HPDE6-E6E7 (cell line): ENCODE measurements at regions not wholly inside any gene's neighbourhood (a gene's known extent, or its start where the extent isn't known, plus 50 kb on each side); places are given as distances from the start of the nearest gene placed in this dataset.
A peak's percentile ranks its signal among the peaks of the same experiment; 100 is the strongest.
"Not testable (repeated sequence)": the region's sequence is repeated elsewhere in the genome, so short reads cannot be mapped to it uniquely, and the experiment has no call there.

ENCODE experiments used
- DNase-seq: peaks from one replicate; pipeline ENCODE4 v3.0.0; 2011; ENCODE audit warnings: missing footprints; ENCODE audit errors: extremely low spot score

DNA sequence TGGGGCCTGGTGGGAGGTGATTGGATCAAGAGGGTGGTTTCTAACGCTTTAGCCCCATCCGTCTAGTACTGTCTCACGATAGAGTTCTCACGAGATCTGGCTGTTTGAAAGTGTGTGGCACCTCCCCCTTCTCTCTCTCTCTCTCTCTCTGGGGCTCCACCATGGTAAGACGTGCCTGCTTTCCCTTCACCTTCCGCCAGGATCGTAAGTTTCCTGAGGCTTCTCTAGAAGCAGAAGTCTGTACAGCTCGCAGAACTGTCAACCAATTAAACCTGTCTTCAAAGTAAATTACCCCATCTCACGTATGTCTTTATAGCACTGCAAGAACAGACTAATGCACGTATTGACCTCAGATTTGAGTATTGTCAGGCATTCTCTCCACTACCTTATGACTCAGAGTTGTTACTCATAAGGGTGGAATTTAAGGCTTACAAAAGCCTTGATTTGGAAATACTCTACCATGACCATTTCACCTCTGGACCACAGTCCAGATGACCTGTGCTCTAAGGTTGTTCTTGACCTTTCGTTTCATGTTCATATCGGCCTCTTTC, 99.5 kb upstream of the AGAP1 start:
- peak; percentile 68 for DNase-seq

DNA sequence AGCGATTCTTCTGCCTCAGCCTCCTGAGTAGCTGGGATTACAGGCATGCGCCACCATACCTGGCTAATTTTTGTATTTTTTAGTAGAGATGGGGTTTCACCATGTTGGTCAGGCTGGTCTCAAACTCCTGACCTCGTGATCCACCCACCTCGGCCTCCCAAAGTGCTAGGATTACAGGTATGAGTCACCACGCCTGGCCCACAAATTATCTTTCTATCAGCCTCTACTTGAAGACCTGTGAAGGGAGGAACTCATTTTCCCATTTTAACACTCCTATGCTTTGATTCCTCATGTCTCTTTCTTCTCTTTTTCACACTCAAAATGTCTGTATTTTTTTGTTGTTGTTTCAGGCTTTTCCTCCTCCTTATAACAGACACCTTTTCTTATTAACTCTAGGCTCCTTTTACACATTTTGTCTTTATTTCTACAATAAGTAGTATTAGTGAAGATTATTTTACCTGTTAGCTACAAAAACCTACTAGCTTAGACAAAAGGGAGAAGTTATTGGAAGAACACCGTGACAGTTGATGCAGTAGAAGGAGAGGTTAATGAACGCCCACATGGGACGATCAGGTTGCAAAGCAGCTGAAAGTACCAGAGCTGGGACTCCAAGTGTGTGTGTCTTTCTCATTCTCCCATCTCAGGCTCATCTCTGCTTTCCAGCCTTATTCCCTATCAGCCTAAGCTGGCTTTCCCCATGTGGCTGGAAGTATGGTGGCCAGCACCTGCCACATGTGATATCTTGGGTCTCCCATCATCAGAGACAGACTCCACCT, 97.6 kb upstream of the AGAP1 start:
- DNase-seq, result no peak

DNA sequence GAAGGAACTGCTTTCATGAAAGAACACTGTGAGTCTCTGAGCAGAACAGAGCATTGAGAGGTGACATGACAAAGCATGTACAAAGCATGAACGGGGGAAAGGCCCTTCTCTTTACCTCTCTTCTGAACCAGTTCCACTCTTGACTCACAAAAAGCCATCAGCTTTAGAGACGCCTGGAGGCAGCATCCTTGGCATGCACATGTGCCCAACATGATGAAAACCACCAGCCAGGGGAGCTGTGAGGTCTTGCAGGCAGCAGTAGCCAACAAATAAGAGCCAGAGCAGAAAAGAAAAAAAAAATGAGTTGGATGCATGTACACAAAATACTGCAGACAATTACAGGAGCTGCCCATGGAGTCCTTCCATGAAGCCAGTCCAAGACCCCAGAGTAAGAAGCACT, 95.5 kb upstream of the AGAP1 start:
- no peak for DNase-seq

DNA sequence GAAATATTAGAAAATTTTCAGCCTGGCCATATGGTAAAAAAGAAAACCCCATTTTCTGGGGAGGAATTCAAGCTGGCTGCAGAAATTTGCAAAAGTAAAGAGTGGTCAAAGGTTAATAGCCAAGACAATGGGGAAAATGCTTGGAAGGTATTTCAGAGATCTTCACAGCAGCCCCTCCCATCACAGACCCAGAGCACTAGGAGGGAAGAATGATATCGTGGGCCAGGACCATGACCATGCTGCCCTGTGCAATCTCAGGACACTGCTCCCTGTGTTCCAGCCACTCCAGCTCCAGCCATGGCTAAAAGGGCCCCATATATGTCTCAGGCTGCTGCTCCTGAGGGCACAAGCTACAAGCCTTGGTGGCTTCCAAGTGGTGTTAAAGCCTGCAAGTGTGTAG, 93.9 kb upstream of the AGAP1 start:
- no peak for DNase-seq

DNA sequence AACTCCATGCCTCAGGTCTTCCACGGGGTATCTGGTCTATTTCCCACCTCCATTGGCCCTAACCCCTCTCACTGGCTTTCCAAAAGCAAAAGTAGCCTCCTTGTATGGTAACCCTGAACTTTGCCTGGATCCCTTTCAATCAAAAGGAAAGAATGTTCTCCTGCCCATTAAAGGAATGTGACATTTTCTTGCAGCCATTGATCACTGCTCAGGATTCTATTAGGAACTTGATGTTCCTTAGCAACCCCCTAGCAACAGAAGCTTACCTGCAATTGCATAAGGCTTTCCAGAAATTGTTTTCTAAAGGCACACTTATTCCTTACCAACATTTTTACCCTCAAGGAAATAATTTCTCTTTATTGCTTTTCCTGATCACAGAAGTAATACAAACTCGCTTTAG, 91.4 kb upstream of the AGAP1 start:
- DNase-seq, result no peak

DNA sequence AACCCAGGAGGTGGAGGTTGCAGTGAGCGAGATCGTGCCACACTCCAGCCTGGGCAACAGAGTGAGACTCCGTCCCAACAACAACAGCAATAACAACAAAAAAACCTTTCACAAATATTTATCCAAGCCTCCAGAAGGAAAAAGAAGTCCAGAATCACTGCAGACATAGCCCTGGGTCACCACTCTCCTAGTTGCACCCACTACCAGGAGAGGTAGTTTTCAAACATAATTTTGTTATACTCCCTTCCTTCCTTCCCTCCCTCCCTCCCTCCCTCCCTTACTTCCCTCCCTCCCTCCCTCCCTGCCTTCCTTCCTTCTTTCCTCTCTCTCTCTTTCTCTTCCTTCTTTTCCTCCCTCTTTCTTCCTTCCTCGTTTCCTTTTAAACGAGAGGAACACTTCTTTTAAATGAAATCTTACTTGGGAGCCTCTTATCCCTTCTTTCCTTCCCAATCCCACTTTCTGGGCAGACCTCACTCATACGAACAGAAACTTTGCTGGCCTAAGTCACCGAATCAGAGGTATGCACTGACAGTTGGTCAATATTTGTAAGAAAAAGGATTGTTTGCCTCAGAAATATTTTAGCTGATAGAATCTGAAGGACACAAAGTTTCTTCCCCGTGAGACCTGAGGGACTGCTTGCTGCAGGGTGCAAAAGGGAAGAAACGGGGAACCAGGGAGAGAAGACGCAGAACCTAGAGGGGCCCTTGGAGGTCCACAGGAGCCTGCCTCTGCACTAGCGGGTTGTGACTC, 88.1 kb upstream of the AGAP1 start:
- no peak for DNase-seq

DNA sequence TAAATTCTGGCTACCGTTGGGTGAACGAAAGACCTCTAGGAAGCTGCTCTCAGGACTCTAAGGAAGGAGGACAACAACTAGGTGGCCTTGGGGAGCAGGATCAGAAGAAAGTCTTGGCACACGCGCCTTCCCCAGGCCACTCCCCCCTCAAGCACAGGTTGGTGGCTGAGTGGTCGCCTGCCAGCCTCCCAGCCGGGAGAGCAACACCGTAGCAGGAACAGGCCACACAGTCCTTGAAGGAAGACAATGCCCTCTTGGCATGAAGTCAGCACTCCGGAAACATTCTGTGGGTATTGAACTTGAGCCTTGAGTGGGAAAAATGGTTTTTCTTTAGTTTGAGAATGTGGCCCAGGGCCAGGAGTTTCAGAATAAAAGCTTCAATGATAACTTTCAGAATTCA, 87.4 kb upstream of the AGAP1 start:
- DNase-seq, result no peak

DNA sequence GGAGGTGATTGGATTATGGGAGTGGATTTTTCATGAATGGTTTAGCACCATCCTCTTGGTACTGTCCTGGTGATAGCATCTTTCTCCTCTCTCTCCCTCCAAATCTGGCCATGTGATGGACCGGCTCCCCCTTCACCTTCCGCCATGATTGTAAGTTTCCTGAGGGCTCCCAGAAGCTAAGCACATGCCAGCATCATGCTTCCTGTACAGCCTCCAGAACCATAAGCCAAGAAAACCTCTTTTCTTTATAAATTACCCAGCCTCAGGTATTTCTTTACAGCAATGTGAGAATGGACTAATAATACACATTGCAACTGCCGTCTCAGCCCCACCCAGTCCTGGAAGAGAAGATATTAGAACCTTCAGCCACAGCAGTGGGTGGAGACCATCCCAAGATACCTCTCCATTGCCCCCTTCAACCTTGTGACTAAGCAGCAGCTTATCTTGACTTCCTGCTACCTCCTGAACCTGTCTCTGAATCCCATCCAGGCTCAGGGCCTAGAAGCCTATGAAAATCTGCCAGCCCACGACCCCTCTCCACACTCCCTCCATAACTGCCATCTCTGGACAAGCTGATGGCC, 81.8 kb upstream of the AGAP1 start:
- no peak for DNase-seq

DNA sequence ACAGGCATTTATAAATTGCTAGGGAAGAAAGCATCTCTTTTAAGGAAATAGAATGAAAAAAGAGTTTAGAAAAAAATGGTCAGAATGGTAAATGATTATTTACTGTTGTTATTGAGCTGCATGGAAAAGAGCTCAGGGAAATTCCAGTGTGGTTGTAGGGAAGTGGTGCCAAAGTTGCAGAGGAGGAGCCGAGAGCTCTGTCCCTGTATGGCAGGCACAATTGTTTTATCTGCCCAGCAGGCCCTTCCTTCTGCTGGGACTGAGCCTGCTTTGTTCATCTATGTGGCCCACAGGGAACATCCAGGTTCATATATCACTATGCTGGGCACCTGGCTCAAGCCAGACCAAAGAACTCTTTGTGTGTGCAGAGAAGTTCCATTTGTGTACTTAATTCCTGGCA, 80.8 kb upstream of the AGAP1 start:
- DNase-seq, result no peak

DNA sequence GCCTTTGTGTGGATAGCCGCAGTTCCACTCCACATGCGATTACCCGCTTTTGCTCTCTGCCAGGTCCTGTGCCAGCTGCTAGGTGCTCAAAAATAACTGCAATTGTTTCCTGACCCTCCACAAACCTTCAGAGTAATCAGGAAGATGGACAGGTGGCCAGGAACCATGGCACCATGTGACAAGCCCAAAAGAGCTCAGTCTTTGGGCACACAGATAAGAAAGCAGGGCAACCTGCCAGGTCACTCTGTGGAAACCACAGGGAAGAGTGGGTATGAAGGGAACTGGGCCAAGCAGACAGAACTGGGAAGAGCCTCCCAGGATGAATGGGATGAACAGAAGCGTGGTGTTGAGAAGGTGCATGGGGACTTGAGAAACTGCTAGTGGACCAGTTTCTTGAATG, 79.4 kb upstream of the AGAP1 start:
- no peak for DNase-seq

DNA sequence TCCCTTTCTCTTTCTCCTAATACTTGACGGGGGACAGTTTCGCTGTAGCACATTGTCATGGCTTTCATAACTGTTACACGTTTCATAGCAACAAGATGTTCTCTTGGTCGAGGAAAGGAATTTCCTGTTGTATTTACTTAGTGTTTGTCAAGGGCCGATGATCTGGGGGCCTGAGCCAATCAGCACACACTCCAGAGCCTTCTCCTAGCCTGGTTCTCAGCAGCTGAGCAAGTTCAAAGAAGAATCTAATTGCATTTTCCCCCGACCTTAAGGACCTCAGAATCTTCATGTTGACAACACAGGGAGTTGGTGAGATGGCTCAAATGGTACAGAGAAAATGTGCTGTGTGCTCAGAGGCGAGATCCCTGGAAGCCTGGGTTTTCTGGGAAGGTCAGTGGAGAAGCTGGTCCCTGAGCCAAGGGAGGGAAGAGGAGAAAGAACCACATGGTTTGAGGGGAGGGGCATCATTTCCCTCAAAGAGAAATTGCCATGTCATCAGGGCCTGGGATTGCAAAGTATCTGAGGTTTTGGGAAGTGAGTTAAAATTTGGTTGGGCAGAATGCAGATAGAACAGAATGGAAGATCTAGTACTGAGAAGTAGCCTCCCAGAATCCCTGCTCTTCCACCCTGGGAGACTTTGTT, 76.9 kb upstream of the AGAP1 start:
- no peak for DNase-seq

DNA sequence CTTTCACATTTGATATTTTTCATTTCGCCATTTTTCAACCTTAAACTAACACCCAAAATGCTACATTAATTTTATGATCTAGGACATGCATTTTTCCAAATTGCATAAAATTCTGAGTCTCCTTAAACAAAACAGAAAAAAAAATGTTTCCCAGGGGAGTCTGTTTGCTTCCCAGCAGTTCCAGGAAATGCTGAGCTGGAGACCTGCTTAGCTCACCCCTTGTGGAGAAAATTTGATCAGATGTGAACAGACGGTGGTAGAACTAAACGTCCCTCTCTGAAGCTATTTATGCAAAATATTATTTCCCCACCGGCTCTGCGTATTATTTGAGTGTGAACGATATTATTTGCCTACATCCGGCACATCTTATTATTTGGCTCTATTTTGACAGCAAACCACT, 74.9 kb upstream of the AGAP1 start:
- DNase-seq, result no peak

DNA sequence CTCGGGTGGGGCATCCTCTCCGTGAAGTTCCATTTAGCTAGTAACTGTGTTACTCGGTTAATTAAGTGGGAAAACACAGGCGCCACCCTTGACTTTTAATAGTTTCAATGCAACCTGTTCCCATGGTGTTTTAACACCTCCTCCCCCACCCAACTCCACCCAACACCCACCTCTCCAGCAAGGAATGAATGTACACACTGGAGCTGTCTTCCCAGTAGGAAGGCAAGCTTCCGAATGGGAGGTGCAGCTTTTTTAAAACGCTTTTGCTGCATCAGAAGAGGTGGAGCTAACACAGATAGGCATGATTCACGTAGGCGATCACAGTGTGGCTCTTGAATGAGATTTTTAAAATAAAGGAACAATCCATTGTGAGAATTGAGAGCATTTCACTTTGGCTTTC, 73.8 kb upstream of the AGAP1 start:
- DNase-seq, result no peak

DNA sequence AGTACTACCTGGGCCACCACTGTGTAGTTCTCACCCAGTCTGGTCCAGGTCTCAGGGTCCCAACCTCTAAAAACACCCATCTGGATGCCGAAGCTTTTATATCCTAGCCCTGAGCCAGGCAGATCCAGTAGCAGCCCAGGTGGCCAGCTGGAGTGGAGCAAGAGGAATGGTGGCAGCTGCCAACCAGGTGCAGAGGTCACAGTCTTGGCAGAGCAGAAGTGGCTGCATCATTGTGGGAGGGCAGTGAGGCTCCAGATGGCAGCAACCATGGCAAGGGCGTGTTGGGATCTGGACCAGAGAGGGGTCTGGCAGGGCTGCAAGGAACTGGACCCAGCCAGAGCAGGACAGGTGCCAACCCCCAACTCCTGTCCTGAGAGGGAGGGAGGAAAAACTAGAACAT, 72.2 kb upstream of the AGAP1 start:
- DNase-seq, result no peak

DNA sequence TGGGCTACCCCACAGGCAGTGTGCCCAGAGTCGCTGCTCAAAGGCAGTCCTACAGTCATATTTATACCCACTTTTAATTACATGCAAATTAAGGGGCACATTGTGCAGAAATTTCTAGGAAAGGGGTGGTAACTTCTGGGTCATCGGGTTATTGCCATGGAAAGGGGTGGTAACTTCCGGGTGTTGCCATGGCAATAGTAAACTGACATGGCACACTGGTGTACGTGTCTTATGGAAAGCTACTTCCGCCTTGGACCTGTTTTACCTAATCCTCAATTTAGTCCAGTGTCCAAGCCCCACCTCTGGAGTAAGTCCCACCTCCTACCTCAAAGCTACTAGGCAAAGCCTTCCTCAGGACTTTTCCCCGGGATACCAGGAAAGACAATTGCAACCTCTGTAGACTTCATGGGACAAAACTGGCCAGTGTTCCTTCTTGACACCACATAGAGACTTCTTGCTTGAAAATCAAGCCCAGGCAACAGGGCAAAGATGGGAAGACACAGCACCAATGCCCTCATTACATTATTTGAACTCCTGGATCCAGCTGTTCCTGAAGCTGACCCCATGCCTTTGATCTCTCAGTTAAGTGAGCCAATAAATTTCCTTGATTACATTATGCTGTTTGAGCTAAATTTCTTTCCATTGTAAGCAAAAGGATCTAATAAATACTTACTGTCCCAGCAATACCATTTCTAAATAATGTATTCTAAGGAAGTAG, 63.3 kb upstream of the AGAP1 start:
- DNase-seq, result no peak

DNA sequence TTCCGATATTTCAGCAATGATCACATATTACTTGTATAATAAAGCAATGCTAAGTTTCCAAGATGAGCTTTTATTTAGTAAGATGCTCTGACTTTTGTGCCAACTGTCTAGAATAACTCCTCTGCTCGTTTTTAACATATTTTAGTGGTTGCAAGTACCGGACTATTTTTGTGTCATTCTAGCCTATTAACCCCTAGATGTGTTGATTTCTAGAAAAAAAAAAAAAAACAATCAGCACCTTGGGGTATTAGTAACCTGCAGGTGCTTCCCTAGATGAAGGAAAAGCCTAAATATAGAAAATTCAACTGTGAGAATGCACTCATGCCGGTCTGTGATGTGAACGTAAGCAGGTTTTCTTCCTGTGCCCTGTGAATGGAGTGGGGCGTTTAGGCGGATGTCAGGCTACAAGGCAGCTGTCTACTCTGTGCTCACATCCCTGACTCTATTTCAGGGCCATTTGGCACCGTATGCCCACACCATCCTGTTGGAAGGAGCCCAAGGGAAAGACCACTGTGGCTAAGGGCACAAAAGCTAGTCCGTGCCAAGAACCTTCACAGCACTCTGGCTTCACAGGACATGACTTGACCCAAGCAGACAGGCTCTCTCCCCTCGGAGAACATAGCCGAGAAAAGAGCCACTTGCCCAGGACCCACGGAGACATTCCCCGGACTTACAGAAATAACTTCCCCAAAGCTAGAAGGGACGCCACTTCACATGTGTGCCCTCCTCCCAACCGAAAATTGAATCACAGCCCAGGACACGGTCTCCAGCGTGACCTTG, 60.9 kb upstream of the AGAP1 start:
- DNase-seq, result no peak

DNA sequence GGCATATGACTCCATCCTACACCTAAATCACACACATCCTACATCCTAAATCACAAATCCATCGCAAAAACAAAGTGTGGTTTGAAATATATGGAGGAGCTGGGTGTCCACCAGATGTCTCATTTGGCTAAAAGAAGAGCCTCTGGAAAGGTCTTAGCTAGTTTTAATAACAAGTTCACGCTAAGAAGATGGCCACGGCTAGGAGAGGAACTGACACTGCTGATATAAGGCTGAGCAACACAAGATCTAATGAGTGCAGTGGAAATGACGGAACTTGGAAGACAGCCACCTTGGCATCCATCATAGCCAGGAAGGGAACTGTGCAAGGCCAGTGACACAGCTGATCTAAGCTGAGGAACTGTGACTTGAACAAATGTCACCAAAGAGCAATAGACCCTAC, 60.0 kb upstream of the AGAP1 start:
- DNase-seq, result no peak

DNA sequence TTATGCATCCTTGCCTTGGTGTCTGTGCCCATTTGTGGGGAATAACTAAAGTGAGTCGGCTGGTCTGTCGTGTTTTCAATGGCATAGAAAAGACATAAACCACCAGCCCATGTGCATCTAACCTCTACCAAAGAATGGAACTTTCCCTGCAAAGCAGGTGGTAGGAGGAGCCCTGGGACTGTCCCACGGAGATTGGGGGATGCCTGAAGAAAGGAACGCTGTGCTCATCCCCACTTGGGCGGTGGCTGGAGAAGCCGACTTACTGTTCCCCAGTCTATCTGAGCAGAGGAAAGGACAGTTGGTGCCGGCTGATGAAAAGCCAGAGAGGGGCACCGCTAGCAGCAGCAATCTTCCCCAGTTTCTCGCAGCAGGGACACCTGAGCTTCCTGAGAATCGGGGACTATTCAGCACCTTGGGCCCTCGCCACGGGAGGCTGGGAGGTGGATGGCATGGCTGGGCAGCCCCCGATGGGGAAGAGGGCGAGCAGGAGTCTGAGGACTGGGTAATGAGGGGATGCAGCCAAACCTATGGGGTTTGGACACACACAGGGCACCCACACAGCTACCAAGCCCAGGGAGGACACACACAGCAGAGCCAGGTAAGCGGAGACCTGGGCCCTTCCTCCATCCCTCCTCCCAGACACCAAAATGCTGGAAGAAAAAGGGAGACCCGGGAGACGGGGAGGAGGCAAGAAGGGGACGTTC, 53.7 kb upstream of the AGAP1 start:
- DNase-seq, result no peak

DNA sequence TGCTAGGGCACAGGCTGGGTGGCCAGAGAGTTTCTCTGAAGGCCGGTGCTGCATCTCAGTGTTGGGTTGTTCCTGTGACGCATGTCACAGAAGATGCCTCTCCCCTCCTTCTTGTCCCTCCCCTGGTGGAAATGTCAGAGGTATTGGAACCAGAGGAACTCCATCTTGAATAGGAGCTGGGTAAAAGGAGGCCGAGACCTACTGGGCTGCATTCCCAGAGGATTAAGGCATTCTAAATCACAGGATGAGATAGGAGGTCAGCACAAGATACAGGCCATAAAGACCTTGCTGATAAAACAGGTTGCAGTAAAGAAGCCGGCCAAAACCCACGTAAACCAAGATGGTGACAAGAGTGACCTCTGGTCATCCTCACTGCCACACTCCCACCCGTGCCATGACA, 50.3 kb upstream of the AGAP1 start:
- not testable (repeated sequence) for DNase-seq
